Ovary (tissue), 3 donors: ENCODE measurements at regions not wholly inside any gene's neighbourhood (a gene's known extent, or its start where the extent isn't known, plus 50 kb on each side); places are given as distances from the start of the nearest gene placed in this dataset.

Source experiments
- CTCF ChIP-seq, 3 donors: fragments of 450-650 bp in 2 of 3; fragments of 200-600 bp in 1 of 3; IDR thresholded peaks; one replicate each; pipeline versions ENCODE4 v1.5.1 to v1.8.0; 2016 to 2022; ENCODE audit warnings: antibody characterized with exemption in 3 of 3, mild to moderate bottlenecking in 1 of 3
- EP300 ChIP-seq: sonication (generic); formaldehyde crosslinking; IDR thresholded peaks from one replicate; pipeline ENCODE4 v1.6.1; 2017; ENCODE audit warnings: antibody characterized with exemption
- POLR2A ChIP-seq: fragments of 450-650 bp; IDR thresholded peaks from one replicate; pipeline ENCODE4 v1.6.1; 2017; ENCODE audit warnings: antibody characterized with exemption, mild to moderate bottlenecking, moderate library complexity
- donor health status: DM: no; HTN: no; CAD: no.

GRCh38 chr1:234953655-234954405 is 174.8 kb downstream of the TOMM20 start:
- TF ChIP-seq CTCF (IDR thresholded peaks at IDR 0.05) (no peak), EP300 (no peak), POLR2A (no peak)
